ENCODE measurements at regions not wholly inside any gene's neighbourhood (a gene's known extent, or its start where the extent isn't known, plus 50 kb on each side); places are given as distances from the start of the nearest gene placed in this dataset.

DNA sequence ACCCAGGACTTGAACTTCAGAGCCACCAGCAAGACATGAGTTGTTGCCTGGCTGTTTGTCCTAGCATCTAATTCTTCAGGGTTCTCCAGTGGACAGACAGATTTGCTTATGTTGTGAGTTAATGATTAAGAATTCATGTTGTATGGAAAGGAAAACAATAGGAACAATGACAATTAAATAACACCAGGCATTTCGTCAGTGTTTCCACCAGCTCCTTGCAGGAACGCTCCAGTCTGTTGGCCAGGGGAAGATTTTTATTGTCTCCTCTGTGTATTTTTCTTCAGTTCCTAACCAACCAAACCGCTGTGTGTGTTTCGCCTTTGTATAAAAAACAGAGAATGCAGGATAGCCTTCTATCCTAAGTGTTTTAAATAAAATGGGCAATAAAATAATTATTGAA is 64.4 kb upstream of the PTGFR start:
- TF ChIP-seq ZNF274 (IDR thresholded peaks at IDR 0.05; ENCODE audit: low read depth, low read length) (no peak), SUZ12 (IDR thresholded peaks at IDR 0.05; ENCODE audit: extremely low read depth, insufficient read depth, insufficient read length) (no peak), YY1 (IDR thresholded peaks at IDR 0.05; ENCODE audit: insufficient read depth, insufficient read length) (no peak)
